ENCODE measurements at regions not wholly inside any gene's neighbourhood (a gene's known extent, or its start where the extent isn't known, plus 50 kb on each side); places are given as distances from the start of the nearest gene placed in this dataset.

DNA sequence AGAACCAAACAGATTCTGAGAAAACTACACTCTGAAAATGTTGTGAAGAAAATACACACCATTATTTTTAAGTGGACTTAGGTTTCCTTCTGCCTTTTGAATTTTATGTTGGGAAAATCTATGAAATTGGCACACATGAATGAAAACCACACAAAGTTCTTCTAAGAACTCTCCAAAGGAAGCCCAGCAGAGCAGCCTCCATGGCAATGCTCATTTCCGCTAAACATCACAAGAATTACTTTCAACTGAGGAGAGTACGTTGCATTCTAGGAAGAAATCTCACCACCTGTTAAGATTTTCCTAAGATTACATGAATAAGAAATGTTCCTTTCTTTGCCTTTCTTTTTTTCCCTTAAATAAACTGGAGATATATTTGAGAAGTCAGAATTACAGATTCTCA, 154.2 kb downstream of the BARHL2 start:
- Histone ChIP-seq H3K4me3 (no peak overlapping the region), H3K9me3 (replicated peaks in 1 of 3) (no peaks in the 10 kb centered on the region), H3K4me1 (replicated peaks in 1 of 2) (no peaks in the 10 kb centered on the region), H3K27me3 (no peaks in the 10 kb centered on the region), H3K36me3 (replicated peaks in 1 of 2) (no peaks in the 10 kb centered on the region), H3K27ac (no peak overlapping the region)
- WGBS, 4 donors = 37 to 62% (median 50%) methylated on average over 2 of the region's 2 CpGs
- intact Hi-C loops (cut with DNase I) = no loop called here
- DNase-seq = no peak
- TF ChIP-seq, protein P1, sequence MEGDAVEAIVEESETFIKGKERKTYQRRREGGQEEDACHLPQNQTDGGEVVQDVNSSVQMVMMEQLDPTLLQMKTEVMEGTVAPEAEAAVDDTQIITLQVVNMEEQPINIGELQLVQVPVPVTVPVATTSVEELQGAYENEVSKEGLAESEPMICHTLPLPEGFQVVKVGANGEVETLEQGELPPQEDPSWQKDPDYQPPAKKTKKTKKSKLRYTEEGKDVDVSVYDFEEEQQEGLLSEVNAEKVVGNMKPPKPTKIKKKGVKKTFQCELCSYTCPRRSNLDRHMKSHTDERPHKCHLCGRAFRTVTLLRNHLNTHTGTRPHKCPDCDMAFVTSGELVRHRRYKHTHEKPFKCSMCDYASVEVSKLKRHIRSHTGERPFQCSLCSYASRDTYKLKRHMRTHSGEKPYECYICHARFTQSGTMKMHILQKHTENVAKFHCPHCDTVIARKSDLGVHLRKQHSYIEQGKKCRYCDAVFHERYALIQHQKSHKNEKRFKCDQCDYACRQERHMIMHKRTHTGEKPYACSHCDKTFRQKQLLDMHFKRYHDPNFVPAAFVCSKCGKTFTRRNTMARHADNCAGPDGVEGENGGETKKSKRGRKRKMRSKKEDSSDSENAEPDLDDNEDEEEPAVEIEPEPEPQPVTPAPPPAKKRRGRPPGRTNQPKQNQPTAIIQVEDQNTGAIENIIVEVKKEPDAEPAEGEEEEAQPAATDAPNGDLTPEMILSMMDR (IDR thresholded peaks at IDR 0.05) = no peak
- no peak for TF ChIP-seq POLR2A (IDR thresholded peaks at IDR 0.05)

DNA sequence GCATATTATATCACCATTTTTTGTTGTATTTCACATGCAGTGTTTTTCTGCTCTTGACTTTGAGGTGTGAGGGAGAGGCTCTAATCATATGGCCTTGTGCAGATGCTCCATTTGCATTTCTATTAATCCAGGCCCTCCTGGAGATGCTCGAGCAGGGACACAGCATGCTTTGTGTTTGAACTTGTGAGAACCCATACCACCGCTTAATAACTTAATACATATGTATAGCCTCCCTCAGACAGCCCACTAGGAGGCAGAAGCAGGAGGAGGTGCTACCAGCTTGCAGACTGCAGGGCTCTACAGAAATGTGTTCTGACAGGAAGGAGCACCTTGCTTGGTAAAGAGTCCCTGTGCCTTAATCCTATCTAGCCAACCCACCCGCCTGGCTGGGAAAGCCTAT, 155.2 kb downstream of the BARHL2 start:
- intact Hi-C loops (cut with DNase I) = no loop called here

DNA sequence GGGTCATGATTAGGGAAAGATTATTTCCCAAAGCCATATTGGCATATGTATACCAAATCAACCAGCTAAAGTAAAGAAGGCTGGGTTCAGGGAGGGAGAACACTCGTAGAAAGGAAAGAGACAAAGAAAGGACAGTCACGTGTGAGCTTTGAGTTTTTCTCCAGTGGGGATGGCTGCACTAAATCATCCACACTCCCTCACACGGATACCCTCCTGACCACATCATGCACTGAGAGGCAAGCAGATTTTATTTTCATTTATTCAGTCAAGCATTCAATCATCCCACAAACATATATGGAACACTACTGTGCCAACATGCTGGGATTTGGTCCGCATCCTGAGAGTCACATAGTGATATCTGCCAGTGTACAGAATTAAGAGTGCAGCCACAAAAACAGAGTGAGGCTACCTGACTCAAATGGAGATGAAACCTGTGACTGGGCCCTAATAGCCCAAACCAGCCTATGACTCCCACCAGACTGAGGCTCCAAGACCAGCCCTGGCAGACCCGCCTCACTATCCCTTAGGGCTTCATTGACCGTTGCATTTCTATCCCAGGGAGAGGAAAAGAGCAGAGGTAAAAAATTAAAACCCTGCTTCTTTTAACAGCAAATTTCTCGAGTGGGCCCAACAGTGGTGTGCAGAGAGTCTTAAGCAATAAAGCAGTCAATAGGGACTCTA, 155.9 kb downstream of the BARHL2 start:
- no peaks in the 10 kb centered on the region for H3K4me1 ChIP-seq (replicated peaks in 1 of 2)
- TF ChIP-seq POLR2A (IDR thresholded peaks at IDR 0.05) = no peak
- TF ChIP-seq, protein P1 (IDR thresholded peaks at IDR 0.05) = no peak
- 50 to 58% (median 54%) methylated on average over 7 of the region's 7 CpGs for WGBS, 4 donors
- H3K9me3 ChIP-seq (replicated peaks in 1 of 3) = no peaks in the 10 kb centered on the region
- DNase-seq = no peak
- intact Hi-C loops (cut with DNase I) = no loop called here
- no peaks in the 10 kb centered on the region for H3K27me3 ChIP-seq
- H3K36me3 ChIP-seq (replicated peaks in 1 of 2) = no peaks in the 10 kb centered on the region
- no peak overlapping the region for H3K27ac ChIP-seq
- no peak overlapping the region for H3K4me3 ChIP-seq

More for the DNA sequence above, 155.2 kb downstream of the BARHL2 start:
- Histone ChIP-seq H3K27ac (no peak overlapping the region), H3K36me3 (replicated peaks in 1 of 2) (no peaks in the 10 kb centered on the region), H3K4me3 (no peak overlapping the region), H3K9me3 (replicated peaks in 1 of 3) (no peaks in the 10 kb centered on the region), H3K27me3 (no peaks in the 10 kb centered on the region), H3K4me1 (replicated peaks in 1 of 2) (no peaks in the 10 kb centered on the region)
- 27 to 67% (median 61%) methylated on average over 3 of the region's 3 CpGs for WGBS, 4 donors
- no peak for DNase-seq
- no peak for TF ChIP-seq POLR2A (IDR thresholded peaks at IDR 0.05)
- TF ChIP-seq, protein P1 (IDR thresholded peaks at IDR 0.05) = no peak

DNA sequence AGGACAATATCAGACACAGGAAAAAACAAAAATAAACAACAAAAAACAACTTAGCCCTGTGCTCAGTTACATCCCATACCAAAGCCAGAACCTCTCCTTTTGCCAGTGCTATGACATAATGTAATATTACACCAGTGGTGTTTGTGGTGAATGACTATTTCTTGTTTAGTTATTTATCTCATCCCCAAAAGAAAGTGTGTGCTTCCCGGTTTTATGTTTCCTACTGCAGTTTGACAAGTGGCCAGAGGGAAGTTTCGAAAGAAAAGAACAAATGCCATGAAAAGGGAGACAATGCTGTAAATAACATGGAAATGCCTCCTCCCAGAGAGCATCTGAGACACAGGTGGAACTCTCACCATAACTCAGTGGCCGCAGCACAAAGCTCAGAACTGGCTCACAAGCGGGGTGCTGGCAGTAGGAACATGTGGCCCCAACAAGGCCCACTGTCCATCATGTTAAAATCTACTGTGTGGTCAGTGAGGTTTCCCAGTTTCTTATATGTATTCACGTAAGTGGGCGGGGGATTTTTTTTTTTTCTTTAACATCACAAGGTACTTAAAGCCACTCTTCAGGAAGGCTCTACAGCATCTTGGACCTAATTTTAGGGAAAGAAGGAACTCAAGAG, 158.2 kb downstream of the BARHL2 start:
- TF ChIP-seq, protein P1 (IDR thresholded peaks at IDR 0.05) = no peak
- no peak for DNase-seq
- WGBS, 4 donors = 69 to 81% (median 74%) methylated on average over 6 of the region's 6 CpGs
- H3K4me1 ChIP-seq (replicated peaks in 1 of 2) = no peaks in the 10 kb centered on the region
- no peaks in the 10 kb centered on the region for H3K27me3 ChIP-seq
- no peaks in the 10 kb centered on the region for H3K9me3 ChIP-seq (replicated peaks in 1 of 3)
- H3K27ac ChIP-seq = no peak overlapping the region
- no peak overlapping the region for H3K4me3 ChIP-seq
- no peaks in the 10 kb centered on the region for H3K36me3 ChIP-seq (replicated peaks in 1 of 2)
- intact Hi-C loops (cut with DNase I) = no loop called here

Measured in adrenal gland (tissue), 9 donors.